MG63 (cell line): ENCODE measurements at regions not wholly inside any gene's neighbourhood (a gene's known extent, or its start where the extent isn't known, plus 50 kb on each side); places are given as distances from the start of the nearest gene placed in this dataset.
"Not testable (repeated sequence)": the region's sequence is repeated elsewhere in the genome, so short reads cannot be mapped to it uniquely, and the experiment has no call there.

Source experiments
- DNase-seq: peaks from one replicate; pipeline ENCODE4 v3.0.0-alpha.2; 2020
- H3K27me3 ChIP-seq: fragments of 250-450 bp; sonication (Bioruptor Pico); 2 replicates; pipeline ENCODE4 v1.5.1; 2020; ENCODE audit warnings: mild to moderate bottlenecking, moderate library complexity
- H3K36me3 ChIP-seq: fragments of 250-450 bp; sonication (Bioruptor Pico); 2 replicates; pipeline ENCODE4 v1.5.1; 2020; ENCODE audit warnings: mild to moderate bottlenecking, moderate library complexity
- H3K4me3 ChIP-seq: fragments of 250-450 bp; sonication (Bioruptor Pico); 2 replicates; pipeline ENCODE4 v1.5.1; 2020; ENCODE audit warnings: mild to moderate bottlenecking, moderate library complexity
- H3K9me3 ChIP-seq: fragments of 250-450 bp; sonication (Bioruptor Pico); 2 replicates; pipeline ENCODE4 v1.5.1; 2020; ENCODE audit warnings: mild to moderate bottlenecking, moderate library complexity

- not testable (repeated sequence) for H3K36me3 ChIP-seq, DNase-seq, H3K4me3 ChIP-seq, H3K9me3 ChIP-seq, H3K27me3 ChIP-seq
These were observed 160.7 kb downstream of the NR2F2 start for GRCh38 chr15:96491066-96491699.

GRCh38 chr15:96491700-96492644 lies 161.5 kb downstream of the NR2F2 start:
- H3K4me3 ChIP-seq, H3K9me3 ChIP-seq, H3K36me3 ChIP-seq, H3K27me3 ChIP-seq, DNase-seq: not testable (repeated sequence)

- H3K9me3 ChIP-seq = no peaks in the 10 kb centered on the region
- no peaks in the 10 kb centered on the region for H3K27me3 ChIP-seq
- no peak overlapping the region for H3K4me3 ChIP-seq
- H3K36me3 ChIP-seq = no peaks in the 10 kb centered on the region
- DNase-seq = no peak
These were observed 164.0 kb downstream of the NR2F2 start for GRCh38 chr15:96494505-96494904.

GRCh38 chr15:96495386-96495785 lies 164.9 kb downstream of the NR2F2 start:
- Histone ChIP-seq H3K27me3 (no peaks in the 10 kb centered on the region), H3K36me3 (no peaks in the 10 kb centered on the region), H3K4me3 (no peak overlapping the region), H3K9me3 (no peaks in the 10 kb centered on the region)
- DNase-seq = no peak

- Histone ChIP-seq H3K27me3 (no peaks in the 10 kb centered on the region), H3K36me3 (no peaks in the 10 kb centered on the region), H3K4me3 (no peak overlapping the region), H3K9me3 (no peaks in the 10 kb centered on the region)
- no peak for DNase-seq
These were observed 167.5 kb downstream of the NR2F2 start for GRCh38 chr15:96497951-96498350.

GRCh38 chr15:96500508-96500907 lies 170.0 kb downstream of the NR2F2 start:
- Histone ChIP-seq H3K36me3 (no peaks in the 10 kb centered on the region), H3K4me3 (no peak overlapping the region), H3K9me3 (no peaks in the 10 kb centered on the region), H3K27me3 (no peaks in the 10 kb centered on the region)
- DNase-seq = no peak

GRCh38 chr15:96501362-96501761 lies 170.9 kb downstream of the NR2F2 start:
- Histone ChIP-seq H3K4me3 (no peak overlapping the region), H3K27me3 (no peaks in the 10 kb centered on the region), H3K9me3 (no peaks in the 10 kb centered on the region), H3K36me3 (no peaks in the 10 kb centered on the region)
- no peak for DNase-seq

- Histone ChIP-seq H3K4me3 (no peak overlapping the region), H3K36me3 (no peaks in the 10 kb centered on the region), H3K27me3 (no peaks in the 10 kb centered on the region), H3K9me3 (no peaks in the 10 kb centered on the region)
- DNase-seq = no peak
These were observed 171.7 kb downstream of the NR2F2 start for GRCh38 chr15:96502196-96502595.

GRCh38 chr15:96503276-96503675 lies 172.8 kb downstream of the NR2F2 start:
- H3K9me3 ChIP-seq = no peaks in the 10 kb centered on the region
- no peak overlapping the region for H3K4me3 ChIP-seq
- no peaks in the 10 kb centered on the region for H3K27me3 ChIP-seq
- no peak for DNase-seq
- no peaks in the 10 kb centered on the region for H3K36me3 ChIP-seq

- no peak for DNase-seq
- no peaks in the 10 kb centered on the region for H3K9me3 ChIP-seq
- no peaks in the 10 kb centered on the region for H3K27me3 ChIP-seq
- H3K36me3 ChIP-seq = no peaks in the 10 kb centered on the region
- H3K4me3 ChIP-seq = no peak overlapping the region
These were observed 173.9 kb downstream of the NR2F2 start for GRCh38 chr15:96504371-96504770.

GRCh38 chr15:96505014-96505413 lies 174.5 kb downstream of the NR2F2 start:
- Histone ChIP-seq H3K36me3 (no peaks in the 10 kb centered on the region), H3K9me3 (no peaks in the 10 kb centered on the region), H3K27me3 (no peaks in the 10 kb centered on the region), H3K4me3 (no peak overlapping the region)
- no peak for DNase-seq

- DNase-seq = no peak
- Histone ChIP-seq H3K36me3 (no peaks in the 10 kb centered on the region), H3K9me3 (no peaks in the 10 kb centered on the region; the same call in 1 of the 2 replicates), H3K4me3 (no peak overlapping the region), H3K27me3 (no peaks in the 10 kb centered on the region)
These were observed 184.2 kb downstream of the NR2F2 start for GRCh38 chr15:96514607-96515285.

- H3K36me3 ChIP-seq = no peaks in the 10 kb centered on the region
- H3K27me3 ChIP-seq = no peaks in the 10 kb centered on the region
- no peaks in the 10 kb centered on the region; the same call in 1 of the 2 replicates for H3K9me3 ChIP-seq
- no peak for DNase-seq
- no peak overlapping the region for H3K4me3 ChIP-seq
These were observed 184.9 kb downstream of the NR2F2 start for GRCh38 chr15:96515371-96515770.

GRCh38 chr15:96521386-96521785 lies 190.9 kb downstream of the NR2F2 start:
- Histone ChIP-seq H3K9me3 (no peaks in the 10 kb centered on the region; the same call in none of the 2 replicates), H3K27me3 (no peaks in the 10 kb centered on the region), H3K4me3 (no peak overlapping the region), H3K36me3 (no peaks in the 10 kb centered on the region)
- DNase-seq = no peak

GRCh38 chr15:96524676-96525417 lies 194.3 kb downstream of the NR2F2 start:
- DNase-seq = no peak
- Histone ChIP-seq H3K9me3 (no peaks in the 10 kb centered on the region; the same call in 1 of the 2 replicates), H3K27me3 (no peaks in the 10 kb centered on the region), H3K36me3 (no peaks in the 10 kb centered on the region), H3K4me3 (no peak overlapping the region)

- no peak for DNase-seq
- no peak overlapping the region for H3K4me3 ChIP-seq
- H3K9me3 ChIP-seq = no peaks in the 10 kb centered on the region
- no peaks in the 10 kb centered on the region for H3K36me3 ChIP-seq
- H3K27me3 ChIP-seq = no peaks in the 10 kb centered on the region
These were observed 204.6 kb downstream of the NR2F2 start for GRCh38 chr15:96535148-96535547.

- no peaks in the 10 kb centered on the region for H3K9me3 ChIP-seq
These were observed 208.0 kb downstream of the NR2F2 start for GRCh38 chr15:96538491-96538890.

More at GRCh38 chr15:96538491-96538890, 208.0 kb downstream of the NR2F2 start:
- DNase-seq = no peak
- Histone ChIP-seq H3K36me3 (no peaks in the 10 kb centered on the region), H3K4me3 (no peak overlapping the region), H3K27me3 (no peaks in the 10 kb centered on the region)
